ENCODE measurements at regions not wholly inside any gene's neighbourhood (a gene's known extent, or its start where the extent isn't known, plus 50 kb on each side); places are given as distances from the start of the nearest gene placed in this dataset.
"Not testable (repeated sequence)": the region's sequence is repeated elsewhere in the genome, so short reads cannot be mapped to it uniquely, and the experiment has no call there.

GRCh38 chr1:55522353-55522903 lies 307.3 kb upstream of the USP24 start:
- TF ChIP-seq, protein P1, sequence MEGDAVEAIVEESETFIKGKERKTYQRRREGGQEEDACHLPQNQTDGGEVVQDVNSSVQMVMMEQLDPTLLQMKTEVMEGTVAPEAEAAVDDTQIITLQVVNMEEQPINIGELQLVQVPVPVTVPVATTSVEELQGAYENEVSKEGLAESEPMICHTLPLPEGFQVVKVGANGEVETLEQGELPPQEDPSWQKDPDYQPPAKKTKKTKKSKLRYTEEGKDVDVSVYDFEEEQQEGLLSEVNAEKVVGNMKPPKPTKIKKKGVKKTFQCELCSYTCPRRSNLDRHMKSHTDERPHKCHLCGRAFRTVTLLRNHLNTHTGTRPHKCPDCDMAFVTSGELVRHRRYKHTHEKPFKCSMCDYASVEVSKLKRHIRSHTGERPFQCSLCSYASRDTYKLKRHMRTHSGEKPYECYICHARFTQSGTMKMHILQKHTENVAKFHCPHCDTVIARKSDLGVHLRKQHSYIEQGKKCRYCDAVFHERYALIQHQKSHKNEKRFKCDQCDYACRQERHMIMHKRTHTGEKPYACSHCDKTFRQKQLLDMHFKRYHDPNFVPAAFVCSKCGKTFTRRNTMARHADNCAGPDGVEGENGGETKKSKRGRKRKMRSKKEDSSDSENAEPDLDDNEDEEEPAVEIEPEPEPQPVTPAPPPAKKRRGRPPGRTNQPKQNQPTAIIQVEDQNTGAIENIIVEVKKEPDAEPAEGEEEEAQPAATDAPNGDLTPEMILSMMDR (IDR thresholded peaks at IDR 0.05; ENCODE audit: control extremely low read depth, extremely low read depth, low read depth, missing control alignments), result no peak
- CTCF ChIA-PET, result interaction anchor here (2.8 to 4.6 kb wide), 2 partner anchors 10 to 13 kb away, joined by 10 to 20 read pairs; no protein-coding TSS in a partner anchor
- POLR2A ChIA-PET, result no interaction called here

DNA sequence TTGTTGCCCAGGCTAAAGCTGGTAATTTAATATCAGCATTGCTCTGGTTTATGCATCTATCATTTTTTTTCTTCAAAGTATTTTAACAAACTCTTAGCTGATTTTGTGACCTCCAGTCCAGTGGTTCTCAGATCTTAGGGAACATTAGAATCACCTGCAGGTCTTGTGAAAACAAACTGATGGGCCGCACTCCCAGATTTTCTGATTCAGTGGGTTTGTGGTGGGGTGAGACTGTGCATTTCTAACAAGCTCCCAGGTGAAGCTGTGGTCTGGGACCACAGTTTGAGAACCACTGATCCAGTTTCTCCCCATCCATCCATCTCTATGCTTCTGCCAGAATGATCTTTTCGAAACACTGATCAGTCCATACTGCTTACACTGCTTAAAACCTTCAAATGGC lies 305.7 kb upstream of the USP24 start:
- DNase-seq (ENCODE audit: extremely low spot score), result no peak
- POLR2A ChIA-PET, result no interaction called here
- TF ChIP-seq, protein P1 (IDR thresholded peaks at IDR 0.05; ENCODE audit: control extremely low read depth, extremely low read depth, low read depth, missing control alignments), result no peak
- CTCF ChIA-PET, result no interaction called here

More at GRCh38 chr1:55522353-55522903, 307.3 kb upstream of the USP24 start:
- DNase-seq (ENCODE audit: extremely low spot score), result no peak

GRCh38 chr1:55519937-55520683 lies 304.9 kb upstream of the USP24 start:
- no peak for DNase-seq (ENCODE audit: extremely low spot score)
- ChIA-PET POLR2A (no interaction called here), CTCF (no interaction called here)
- TF ChIP-seq, protein P1 (IDR thresholded peaks at IDR 0.05; ENCODE audit: control extremely low read depth, extremely low read depth, low read depth, missing control alignments), result no peak

DNA sequence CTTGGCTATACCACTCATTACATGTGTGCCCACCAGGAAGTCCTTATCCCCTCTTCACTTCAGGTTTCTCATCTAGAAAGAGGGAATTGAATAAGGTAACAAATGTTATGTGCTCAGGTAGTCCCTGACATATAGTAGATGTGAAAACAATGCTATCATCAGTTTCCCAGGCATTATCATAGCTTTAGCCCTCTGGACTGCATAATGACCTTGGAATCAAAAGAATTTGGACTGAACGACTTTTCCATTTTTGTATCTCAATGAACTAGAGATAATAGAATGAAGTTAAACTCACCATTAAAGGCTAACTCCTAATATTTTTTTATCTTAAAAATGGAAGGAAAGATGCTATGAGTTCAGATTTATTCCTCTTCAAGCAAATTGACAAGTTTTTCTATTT lies 304.1 kb upstream of the USP24 start:
- TF ChIP-seq, protein P1 (IDR thresholded peaks at IDR 0.05; ENCODE audit: control extremely low read depth, extremely low read depth, low read depth, missing control alignments), result no peak
- POLR2A ChIA-PET, result no interaction called here
- CTCF ChIA-PET, result no interaction called here
- no peak for DNase-seq (ENCODE audit: extremely low spot score)

DNA sequence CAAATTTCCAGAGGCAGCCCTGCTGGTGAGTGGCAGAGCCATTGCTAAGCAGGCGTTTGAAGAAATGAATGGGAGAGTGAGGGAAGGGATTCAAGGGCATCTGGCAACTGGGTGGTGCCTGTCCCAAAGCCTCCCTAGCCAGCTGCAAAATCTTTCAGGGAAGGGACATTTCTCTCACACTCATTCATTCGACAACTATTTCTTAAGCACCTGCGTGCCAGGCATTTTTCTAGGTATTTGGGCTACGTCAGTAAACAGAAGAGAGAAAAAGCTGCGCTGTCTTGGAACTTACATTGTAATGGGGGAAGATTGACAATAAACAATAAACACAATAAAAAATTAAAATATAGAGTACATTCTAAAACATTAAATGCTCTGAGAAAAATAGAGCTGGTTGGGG lies 301.9 kb upstream of the USP24 start:
- TF ChIP-seq, protein P1 (IDR thresholded peaks at IDR 0.05; ENCODE audit: control extremely low read depth, extremely low read depth, low read depth, missing control alignments), result no peak
- DNase-seq (ENCODE audit: extremely low spot score), result no peak
- CTCF ChIA-PET, result no interaction called here
- POLR2A ChIA-PET, result no interaction called here

DNA sequence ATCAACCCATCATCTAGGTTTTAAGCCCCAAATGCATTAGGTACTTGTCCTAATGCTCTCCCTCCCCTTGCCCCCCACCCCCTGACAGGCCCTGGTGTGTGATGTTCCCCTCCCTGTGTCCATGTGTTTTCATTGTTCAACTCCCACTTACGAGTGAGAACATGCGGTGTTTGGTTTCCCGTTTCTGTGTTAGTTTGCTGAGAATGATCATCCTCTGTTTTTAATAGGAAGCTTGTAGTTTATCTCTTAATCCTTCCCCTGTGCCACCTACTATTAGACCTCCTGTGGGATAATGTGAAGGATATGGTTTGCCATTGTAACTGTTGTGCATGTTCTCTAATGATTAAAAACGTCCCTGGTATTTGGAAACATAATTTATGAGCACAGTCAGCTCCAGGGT lies 299.4 kb upstream of the USP24 start:
- DNase-seq (ENCODE audit: extremely low spot score); POLR2A ChIA-PET: not testable (repeated sequence)
- CTCF ChIA-PET, result interaction anchor here (0.9 to 1.7 kb wide), 2 partner anchors 13 to 21 kb away, joined by 3 read pairs; no protein-coding TSS in a partner anchor

DNA sequence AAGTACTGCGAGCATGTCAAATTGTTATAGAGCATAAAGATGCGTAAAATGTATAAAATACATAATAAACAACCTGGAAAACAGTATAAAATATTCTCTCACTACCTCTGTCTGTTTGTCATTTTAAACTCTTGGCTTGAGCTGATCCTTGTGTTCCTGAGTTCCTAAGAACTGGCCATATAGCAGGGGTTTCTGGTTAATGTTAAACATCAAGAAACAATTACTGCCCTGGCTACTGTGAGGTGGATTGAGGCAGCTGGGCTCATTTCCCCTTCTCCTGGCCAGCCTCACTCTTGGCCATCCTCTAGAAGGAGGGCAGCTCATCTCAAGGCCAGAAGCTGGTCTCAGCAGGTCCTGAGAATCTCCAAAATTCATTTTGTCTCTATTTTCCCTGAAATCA lies 297.3 kb upstream of the USP24 start:
- CTCF ChIA-PET, result interaction anchor here (1.4 to 2.8 kb wide), 2 partner anchors 11 to 13 kb away, joined by 3 to 10 read pairs; no protein-coding TSS in a partner anchor
- no peak for DNase-seq (ENCODE audit: extremely low spot score)

More for the DNA sequence above, 297.3 kb upstream of the USP24 start:
- POLR2A ChIA-PET, result no interaction called here
- TF ChIP-seq, protein P1 (IDR thresholded peaks at IDR 0.05; ENCODE audit: control extremely low read depth, extremely low read depth, low read depth, missing control alignments), result no peak

Data from GM10248 (cell line).